ENCODE measurements at regions not wholly inside any gene's neighbourhood (a gene's known extent, or its start where the extent isn't known, plus 50 kb on each side); places are given as distances from the start of the nearest gene placed in this dataset.

GRCh38 chrX:829145-829544 is 198.6 kb downstream of the SHOX start:
- Histone ChIP-seq H3K27me3 (ENCODE audit: control insufficient read depth in 1 of 2, insufficient read depth in 2 of 2, low read length in 2 of 2) (no peaks in the 10 kb centered on the region), H3K4me3 (ENCODE audit: low read length) (no peak overlapping the region), H3K4me1 (ENCODE audit: insufficient read depth, low read length) (no peaks in the 10 kb centered on the region), H3K27ac (ENCODE audit: low read depth in 1 of 2, low read length in 2 of 2) (no peak overlapping the region), H3K36me3 (ENCODE audit: insufficient read depth, low read length) (no peaks in the 10 kb centered on the region), H3K9me3 (ENCODE audit: control insufficient read depth in 1 of 2, insufficient read depth in 1 of 2, low read length in 2 of 2) (peaks cover 0 to 13% of the 10 kb centered on the region in 2 experiments)
- CTCF ChIA-PET: no interaction called here
- ATAC-seq (ENCODE audit: poor library complexity) (no peak), DNase-seq (no peak)
- Mint-ChIP-seq H3K27ac (no peak overlapping the region), H3K27me3 (no peaks in the 10 kb centered on the region), H3K36me3 (ENCODE audit: low read depth) (no peaks in the 10 kb centered on the region), H3K4me1 (ENCODE audit: low read depth) (no peaks in the 10 kb centered on the region), H3K9me3 (no peaks in the 10 kb centered on the region), H3K4me3 (no peak overlapping the region)
- intact Hi-C loops (cut with DNase I, micrococcal nuclease): no loop called here
- no peak for TF ChIP-seq CTCF (IDR thresholded peaks at IDR 0.05)
- POLR2A ChIA-PET: no interaction called here

GRCh38 chrX:828411-828959 is 197.9 kb downstream of the SHOX start:
- intact Hi-C loops (cut with DNase I, micrococcal nuclease): no loop called here
- ChIA-PET CTCF (no interaction called here), POLR2A (no interaction called here)
- Histone ChIP-seq H3K4me3 (ENCODE audit: low read length) (no peak overlapping the region), H3K4me1 (ENCODE audit: insufficient read depth, low read length) (no peaks in the 10 kb centered on the region), H3K36me3 (ENCODE audit: insufficient read depth, low read length) (no peaks in the 10 kb centered on the region), H3K9me3 (ENCODE audit: control insufficient read depth in 1 of 2, insufficient read depth in 1 of 2, low read length in 2 of 2) (peaks cover 0 to 13% of the 10 kb centered on the region in 2 experiments), H3K27ac (ENCODE audit: low read depth in 1 of 2, low read length in 2 of 2) (no peak overlapping the region), H3K27me3 (ENCODE audit: control insufficient read depth in 1 of 2, insufficient read depth in 2 of 2, low read length in 2 of 2) (no peaks in the 10 kb centered on the region)
- no peaks in the 10 kb centered on the region for H3K36me3 Mint-ChIP-seq (ENCODE audit: low read depth)
- ATAC-seq (ENCODE audit: poor library complexity) (no peak), DNase-seq (no peak)
- H3K4me1 Mint-ChIP-seq (ENCODE audit: low read depth): no peaks in the 10 kb centered on the region
- no peak overlapping the region for H3K4me3 Mint-ChIP-seq
- no peaks in the 10 kb centered on the region for H3K9me3 Mint-ChIP-seq
- TF ChIP-seq CTCF (IDR thresholded peaks at IDR 0.05): no peak
- no peaks in the 10 kb centered on the region for H3K27me3 Mint-ChIP-seq
- no peak overlapping the region for H3K27ac Mint-ChIP-seq

- ChIA-PET POLR2A (no interaction called here), CTCF (no interaction called here)
- Histone ChIP-seq H3K27ac (ENCODE audit: low read depth in 1 of 2, low read length in 2 of 2) (no peak overlapping the region), H3K4me3 (ENCODE audit: low read length) (no peak overlapping the region), H3K36me3 (ENCODE audit: insufficient read depth, low read length) (no peaks in the 10 kb centered on the region), H3K9me3 (ENCODE audit: control insufficient read depth in 1 of 2, insufficient read depth in 1 of 2, low read length in 2 of 2) (peaks cover 0 to 3% of the 10 kb centered on the region in 2 experiments), H3K27me3 (ENCODE audit: control insufficient read depth in 1 of 2, insufficient read depth in 2 of 2, low read length in 2 of 2) (no peaks in the 10 kb centered on the region), H3K4me1 (ENCODE audit: insufficient read depth, low read length) (no peaks in the 10 kb centered on the region)
- intact Hi-C loops (cut with DNase I, micrococcal nuclease): no loop called here
- no peak overlapping the region for H3K27ac Mint-ChIP-seq
- H3K4me1 Mint-ChIP-seq (ENCODE audit: low read depth): no peaks in the 10 kb centered on the region
- no peaks in the 10 kb centered on the region for H3K27me3 Mint-ChIP-seq
- no peaks in the 10 kb centered on the region for H3K36me3 Mint-ChIP-seq (ENCODE audit: low read depth)
- peaks cover 4% of the 10 kb centered on the region for H3K9me3 Mint-ChIP-seq
- DNase-seq: no peak
- no peak for TF ChIP-seq CTCF (IDR thresholded peaks at IDR 0.05)
- no peak overlapping the region for H3K4me3 Mint-ChIP-seq
- no peak for ATAC-seq (ENCODE audit: poor library complexity)
Measured at GRCh38 chrX:826448-826847, 195.9 kb downstream of the SHOX start.

All from CD4-positive, alpha-beta T cell (primary cell).